ENCODE measurements at regions not wholly inside any gene's neighbourhood (a gene's known extent, or its start where the extent isn't known, plus 50 kb on each side); places are given as distances from the start of the nearest gene placed in this dataset.

DNA sequence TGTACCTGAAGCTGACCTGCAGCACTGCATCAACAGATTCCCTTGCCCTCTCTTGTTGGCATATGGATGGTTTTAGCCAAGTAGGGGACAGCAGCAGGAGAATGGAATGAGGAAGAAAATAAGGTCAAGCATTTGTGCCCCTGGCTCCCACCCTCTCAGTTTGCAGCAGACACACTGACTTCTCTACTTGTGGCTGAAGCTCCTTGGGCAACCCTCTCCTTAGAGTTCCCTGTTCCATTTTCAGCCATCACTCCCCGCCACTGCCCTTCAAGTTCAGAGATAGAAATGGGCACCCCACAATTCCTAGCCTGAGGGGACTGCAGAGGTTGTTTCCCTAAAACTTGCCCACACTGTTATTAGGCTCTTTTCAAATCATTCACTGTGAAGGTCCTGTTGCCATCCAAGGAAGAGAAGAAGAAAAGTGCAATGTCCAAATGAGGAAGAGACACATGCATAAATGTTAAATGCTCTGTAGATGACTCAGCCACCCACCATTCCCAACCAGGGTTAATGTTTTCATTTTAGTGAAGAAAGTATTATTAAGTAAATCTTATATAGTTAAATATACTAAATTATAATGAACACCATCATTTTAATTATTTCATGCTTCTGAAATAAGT is 295.9 kb upstream of the UBE2E2 start:
- Histone ChIP-seq H3K4me2 (ENCODE audit: low read depth, low read length) (no peak overlapping the region), H3K27me3 (ENCODE audit: control insufficient read depth in 1 of 2, insufficient read depth in 2 of 2, low read length in 2 of 2) (no peaks in the 10 kb centered on the region), H3K4me1 (ENCODE audit: insufficient read depth, low read length) (no peaks in the 10 kb centered on the region), H4K20me1 (ENCODE audit: insufficient read depth, low read length) (no peaks in the 10 kb centered on the region), H3K4me3 (replicated peaks in 1 of 3; ENCODE audit: insufficient read depth in 1 of 3, low read depth in 2 of 3, low read length in 3 of 3) (no peak overlapping the region), H2AFZ (ENCODE audit: low read length) (no peak overlapping the region), H3K9ac (ENCODE audit: insufficient read depth, low read depth, low read length) (no peak overlapping the region), H3K36me3 (replicated peaks in 1 of 2; ENCODE audit: control insufficient read depth in 1 of 2, insufficient read depth in 2 of 2, low read length in 2 of 2) (no peaks in the 10 kb centered on the region), H3K9me3 (ENCODE audit: low read length) (peaks cover 6% of the 10 kb centered on the region; the same call in 1 of the 2 replicates), H3K79me2 (ENCODE audit: insufficient read depth, low read length) (no peaks in the 10 kb centered on the region), H3K27ac (ENCODE audit: extremely low read length, insufficient read depth, low read length) (no peak overlapping the region)
- TF ChIP-seq ZNF326 (CRISPR knock-in tag; IDR thresholded peaks at IDR 0.05; ENCODE audit: borderline replicate concordance) (no peak), MED13 (CRISPR knock-in tag; IDR thresholded peaks at IDR 0.05) (no peak), GTF2F1 (IDR thresholded peaks at IDR 0.05; ENCODE audit: low read length) (no peak), ZBTB7B (CRISPR knock-in tag; IDR thresholded peaks at IDR 0.05) (no peak), TARDBP (CRISPR knock-in tag; IDR thresholded peaks at IDR 0.05) (no peak), ZSCAN22 (CRISPR knock-in tag; IDR thresholded peaks at IDR 0.05) (no peak)
- TF ChIP-seq, protein P1, sequence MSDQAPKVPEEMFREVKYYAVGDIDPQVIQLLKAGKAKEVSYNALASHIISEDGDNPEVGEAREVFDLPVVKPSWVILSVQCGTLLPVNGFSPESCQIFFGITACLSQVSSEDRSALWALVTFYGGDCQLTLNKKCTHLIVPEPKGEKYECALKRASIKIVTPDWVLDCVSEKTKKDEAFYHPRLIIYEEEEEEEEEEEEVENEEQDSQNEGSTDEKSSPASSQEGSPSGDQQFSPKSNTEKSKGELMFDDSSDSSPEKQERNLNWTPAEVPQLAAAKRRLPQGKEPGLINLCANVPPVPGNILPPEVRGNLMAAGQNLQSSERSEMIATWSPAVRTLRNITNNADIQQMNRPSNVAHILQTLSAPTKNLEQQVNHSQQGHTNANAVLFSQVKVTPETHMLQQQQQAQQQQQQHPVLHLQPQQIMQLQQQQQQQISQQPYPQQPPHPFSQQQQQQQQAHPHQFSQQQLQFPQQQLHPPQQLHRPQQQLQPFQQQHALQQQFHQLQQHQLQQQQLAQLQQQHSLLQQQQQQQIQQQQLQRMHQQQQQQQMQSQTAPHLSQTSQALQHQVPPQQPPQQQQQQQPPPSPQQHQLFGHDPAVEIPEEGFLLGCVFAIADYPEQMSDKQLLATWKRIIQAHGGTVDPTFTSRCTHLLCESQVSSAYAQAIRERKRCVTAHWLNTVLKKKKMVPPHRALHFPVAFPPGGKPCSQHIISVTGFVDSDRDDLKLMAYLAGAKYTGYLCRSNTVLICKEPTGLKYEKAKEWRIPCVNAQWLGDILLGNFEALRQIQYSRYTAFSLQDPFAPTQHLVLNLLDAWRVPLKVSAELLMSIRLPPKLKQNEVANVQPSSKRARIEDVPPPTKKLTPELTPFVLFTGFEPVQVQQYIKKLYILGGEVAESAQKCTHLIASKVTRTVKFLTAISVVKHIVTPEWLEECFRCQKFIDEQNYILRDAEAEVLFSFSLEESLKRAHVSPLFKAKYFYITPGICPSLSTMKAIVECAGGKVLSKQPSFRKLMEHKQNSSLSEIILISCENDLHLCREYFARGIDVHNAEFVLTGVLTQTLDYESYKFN (CRISPR knock-in tag; conservative IDR thresholded peaks at IDR 0.05): no peak
- TF ChIP-seq, protein P2, sequence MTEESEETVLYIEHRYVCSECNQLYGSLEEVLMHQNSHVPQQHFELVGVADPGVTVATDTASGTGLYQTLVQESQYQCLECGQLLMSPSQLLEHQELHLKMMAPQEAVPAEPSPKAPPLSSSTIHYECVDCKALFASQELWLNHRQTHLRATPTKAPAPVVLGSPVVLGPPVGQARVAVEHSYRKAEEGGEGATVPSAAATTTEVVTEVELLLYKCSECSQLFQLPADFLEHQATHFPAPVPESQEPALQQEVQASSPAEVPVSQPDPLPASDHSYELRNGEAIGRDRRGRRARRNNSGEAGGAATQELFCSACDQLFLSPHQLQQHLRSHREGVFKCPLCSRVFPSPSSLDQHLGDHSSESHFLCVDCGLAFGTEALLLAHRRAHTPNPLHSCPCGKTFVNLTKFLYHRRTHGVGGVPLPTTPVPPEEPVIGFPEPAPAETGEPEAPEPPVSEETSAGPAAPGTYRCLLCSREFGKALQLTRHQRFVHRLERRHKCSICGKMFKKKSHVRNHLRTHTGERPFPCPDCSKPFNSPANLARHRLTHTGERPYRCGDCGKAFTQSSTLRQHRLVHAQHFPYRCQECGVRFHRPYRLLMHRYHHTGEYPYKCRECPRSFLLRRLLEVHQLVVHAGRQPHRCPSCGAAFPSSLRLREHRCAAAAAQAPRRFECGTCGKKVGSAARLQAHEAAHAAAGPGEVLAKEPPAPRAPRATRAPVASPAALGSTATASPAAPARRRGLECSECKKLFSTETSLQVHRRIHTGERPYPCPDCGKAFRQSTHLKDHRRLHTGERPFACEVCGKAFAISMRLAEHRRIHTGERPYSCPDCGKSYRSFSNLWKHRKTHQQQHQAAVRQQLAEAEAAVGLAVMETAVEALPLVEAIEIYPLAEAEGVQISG (CRISPR knock-in tag; IDR thresholded peaks at IDR 0.05): no peak
- no peak for ATAC-seq
- DNase-seq (ENCODE audit: low spot score): no peak
- ChIA-PET CTCF (ENCODE audit: low intra/inter-chr PET ratio, low total read pairs) (no interaction called here), POLR2A (no interaction called here)
- in situ Hi-C loops (cut with HindIII; ENCODE audit: extremely low pct_ligation_motif_present, low pct_unique_long_range_greater_than_20kb): no loop called here
- intact Hi-C loops (cut with micrococcal nuclease; ENCODE audit: unreplicated experiment): no loop called here
- no TSS peak for BruUV-seq (replicated peaks)
- WGBS (ENCODE audit: low lambda C conversion rate): 11% methylated on average over 1 of the region's 1 CpG
- FAIRE-seq: no peak

All from HepG2 (cell line).